Left lung (tissue), 4 donors: ENCODE measurements at regions not wholly inside any gene's neighbourhood (a gene's known extent, or its start where the extent isn't known, plus 50 kb on each side); places are given as distances from the start of the nearest gene placed in this dataset.

Source experiments
- ATAC-seq: fragments of 200-7000 bp; cut with Tn5 transposase; one replicate; pipeline ENCODE4 v1.9.1; 2020; ENCODE audit warnings: moderate library complexity
- DNase-seq, 4 donors: peaks; one replicate each; pipeline ENCODE4 v3.0.0-alpha.2; 2013 to 2020
- H3K27ac ChIP-seq, 2 donors: fragments of 200-600 bp; sonication (generic) in 1 of 2; one replicate each; pipeline versions ENCODE4 v1.5.0 to v1.8.0; 2020 to 2021
- H3K27me3 ChIP-seq, 2 donors: fragments of 200-600 bp; sonication (generic) in 1 of 2; one replicate each; pipeline versions ENCODE4 v1.5.0 to v1.8.0; 2020 to 2021
- H3K36me3 ChIP-seq, 2 donors: fragments of 200-600 bp; sonication (generic) in 1 of 2; one replicate each; pipeline versions ENCODE4 v1.5.0 to v1.8.0; 2020 to 2021
- H3K4me1 ChIP-seq, 2 donors: fragments of 200-600 bp; one replicate each; pipeline ENCODE4 v1.8.0; 2021
- H3K4me3 ChIP-seq, 2 donors: fragments of 200-600 bp; sonication (generic) in 1 of 2; one replicate each; pipeline versions ENCODE4 v1.5.0 to v1.8.0; 2020 to 2021; ENCODE audit warnings: mild to moderate bottlenecking in 1 of 2
- H3K9me3 ChIP-seq, 2 donors: fragments of 200-600 bp; sonication (generic) in 1 of 2; one replicate each; pipeline versions ENCODE4 v1.5.0 to v1.8.0; 2020 to 2021
- intact Hi-C, 2 donors: fragments of 100-400 bp; cut with DNase I; formaldehyde crosslinking; loops; one replicate each; pipeline versions ENCODE4 v1.11.2 to v1.14.2; 2022
- TF ChIP-seq, protein P1 (sequence below), 2 donors: fragments of 200-600 bp; sonication (generic) in 1 of 2; IDR thresholded peaks; one replicate each; pipeline versions ENCODE4 v1.5.0 to v1.8.0; 2021; ENCODE audit warnings: antibody characterized with exemption in 2 of 2
- donor health status: DM: no; HTN: yes; CAD: no.
- donor health status: DM: no; HTN: no; CAD: no.

DNA sequence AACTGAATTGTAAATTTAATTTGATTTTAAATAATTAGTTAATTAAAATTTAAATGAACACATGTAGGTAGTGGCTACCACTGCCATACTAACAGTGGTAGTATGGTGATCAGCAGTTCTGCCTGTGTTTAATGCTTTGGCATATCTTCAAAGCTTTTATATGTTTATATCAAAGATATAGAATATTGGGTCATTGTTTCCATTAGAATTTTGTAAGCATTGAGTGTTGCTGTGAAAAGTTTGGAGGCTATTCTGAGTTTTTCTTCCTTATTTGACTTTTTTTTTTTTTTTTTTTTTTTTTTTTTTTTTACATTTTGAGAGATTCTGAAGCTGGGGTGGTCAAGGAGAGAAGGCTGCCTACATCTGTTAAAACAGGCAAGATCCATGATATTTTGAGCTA, 134.2 kb downstream of the SPATA31D1 start:
- ATAC-seq (no peak), DNase-seq (no peak)
- H3K36me3 ChIP-seq, result no peaks in the 10 kb centered on the region
- H3K27me3 ChIP-seq, result no peaks in the 10 kb centered on the region
- no peak overlapping the region for H3K4me3 ChIP-seq
- H3K27ac ChIP-seq, result no peak overlapping the region
- no peaks in the 10 kb centered on the region for H3K4me1 ChIP-seq
- intact Hi-C loops, result no loop called here
- TF ChIP-seq, protein P1, sequence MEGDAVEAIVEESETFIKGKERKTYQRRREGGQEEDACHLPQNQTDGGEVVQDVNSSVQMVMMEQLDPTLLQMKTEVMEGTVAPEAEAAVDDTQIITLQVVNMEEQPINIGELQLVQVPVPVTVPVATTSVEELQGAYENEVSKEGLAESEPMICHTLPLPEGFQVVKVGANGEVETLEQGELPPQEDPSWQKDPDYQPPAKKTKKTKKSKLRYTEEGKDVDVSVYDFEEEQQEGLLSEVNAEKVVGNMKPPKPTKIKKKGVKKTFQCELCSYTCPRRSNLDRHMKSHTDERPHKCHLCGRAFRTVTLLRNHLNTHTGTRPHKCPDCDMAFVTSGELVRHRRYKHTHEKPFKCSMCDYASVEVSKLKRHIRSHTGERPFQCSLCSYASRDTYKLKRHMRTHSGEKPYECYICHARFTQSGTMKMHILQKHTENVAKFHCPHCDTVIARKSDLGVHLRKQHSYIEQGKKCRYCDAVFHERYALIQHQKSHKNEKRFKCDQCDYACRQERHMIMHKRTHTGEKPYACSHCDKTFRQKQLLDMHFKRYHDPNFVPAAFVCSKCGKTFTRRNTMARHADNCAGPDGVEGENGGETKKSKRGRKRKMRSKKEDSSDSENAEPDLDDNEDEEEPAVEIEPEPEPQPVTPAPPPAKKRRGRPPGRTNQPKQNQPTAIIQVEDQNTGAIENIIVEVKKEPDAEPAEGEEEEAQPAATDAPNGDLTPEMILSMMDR (IDR thresholded peaks at IDR 0.05), result no peak
- no peaks in the 10 kb centered on the region for H3K9me3 ChIP-seq

DNA sequence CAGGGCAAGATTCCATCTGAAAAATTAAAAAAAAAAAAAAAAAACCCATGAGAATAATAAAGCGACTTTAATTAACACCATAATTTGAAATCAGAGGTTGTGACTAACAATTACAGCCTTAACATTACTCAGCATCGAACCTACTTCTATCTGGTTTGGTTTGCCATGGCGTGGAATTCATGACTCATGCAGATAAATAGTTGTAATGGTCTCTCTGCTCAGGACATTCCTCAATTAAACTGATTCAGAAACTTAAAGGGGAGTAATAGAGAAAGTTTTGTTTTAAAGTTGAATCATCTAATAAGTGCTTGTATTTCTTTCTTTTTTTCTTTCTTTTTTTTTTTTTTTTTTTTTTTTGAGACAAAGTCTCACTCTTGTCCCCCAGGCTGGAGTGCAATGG, 135.5 kb downstream of the SPATA31D1 start:
- TF ChIP-seq, protein P1 (IDR thresholded peaks at IDR 0.05), result no peak
- no peak overlapping the region for H3K27ac ChIP-seq
- no peaks in the 10 kb centered on the region for H3K36me3 ChIP-seq
- H3K4me3 ChIP-seq, result no peak overlapping the region
- DNase-seq (no peak), ATAC-seq (no peak)
- H3K27me3 ChIP-seq, result no peaks in the 10 kb centered on the region
- intact Hi-C loops, result no loop called here
- H3K9me3 ChIP-seq, result no peaks in the 10 kb centered on the region
- no peaks in the 10 kb centered on the region for H3K4me1 ChIP-seq

DNA sequence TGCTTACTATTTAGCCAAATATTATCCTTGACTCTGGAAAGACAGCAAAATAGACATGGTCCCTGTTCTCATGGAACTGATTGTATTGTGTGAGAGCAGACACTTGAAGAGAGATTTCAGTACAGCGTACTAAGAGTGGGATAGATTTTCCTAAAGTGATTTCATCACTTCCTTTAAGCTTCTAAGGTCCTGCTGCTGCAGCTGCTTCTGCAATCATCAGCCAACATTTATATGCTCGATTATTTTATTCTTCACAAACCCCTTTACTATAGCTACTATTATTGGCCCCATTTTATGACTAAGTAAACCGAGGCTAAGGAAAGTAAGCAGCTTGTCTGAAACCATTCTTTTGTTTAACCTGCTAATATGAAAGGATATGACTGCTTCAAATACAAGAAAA, 137.7 kb downstream of the SPATA31D1 start:
- Histone ChIP-seq H3K27me3 (no peaks in the 10 kb centered on the region), H3K36me3 (no peaks in the 10 kb centered on the region), H3K27ac (no peak overlapping the region), H3K4me1 (no peaks in the 10 kb centered on the region), H3K9me3 (no peaks in the 10 kb centered on the region), H3K4me3 (no peak overlapping the region)
- ATAC-seq, result no peak
- TF ChIP-seq, protein P1 (IDR thresholded peaks at IDR 0.05), result no peak
- intact Hi-C loops, result no loop called here
- no peak for DNase-seq

DNA sequence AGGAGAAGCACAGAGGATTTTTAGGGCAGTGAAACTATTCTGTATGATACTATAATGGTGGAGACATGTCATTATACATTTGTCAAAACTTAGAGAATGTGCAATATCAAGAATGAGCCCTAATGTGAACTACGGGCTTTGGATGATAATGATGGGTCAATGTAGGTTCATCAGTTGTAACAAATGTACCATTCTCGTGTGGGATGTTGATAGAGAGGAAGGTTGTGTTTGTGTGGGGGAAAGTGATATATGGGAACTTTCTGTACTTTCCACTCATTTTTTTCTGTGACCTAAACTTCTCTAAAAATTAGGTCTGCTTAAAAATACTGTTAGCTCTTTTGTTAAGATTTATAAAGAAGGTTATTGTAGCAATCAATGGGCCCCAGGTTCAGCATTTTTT, 138.9 kb downstream of the SPATA31D1 start:
- Histone ChIP-seq H3K4me3 (no peak overlapping the region), H3K36me3 (no peaks in the 10 kb centered on the region), H3K27me3 (no peaks in the 10 kb centered on the region), H3K4me1 (no peaks in the 10 kb centered on the region), H3K9me3 (no peaks in the 10 kb centered on the region), H3K27ac (no peak overlapping the region)
- intact Hi-C loops, result no loop called here
- TF ChIP-seq, protein P1 (IDR thresholded peaks at IDR 0.05), result no peak
- DNase-seq, result no peak
- ATAC-seq, result no peak

DNA sequence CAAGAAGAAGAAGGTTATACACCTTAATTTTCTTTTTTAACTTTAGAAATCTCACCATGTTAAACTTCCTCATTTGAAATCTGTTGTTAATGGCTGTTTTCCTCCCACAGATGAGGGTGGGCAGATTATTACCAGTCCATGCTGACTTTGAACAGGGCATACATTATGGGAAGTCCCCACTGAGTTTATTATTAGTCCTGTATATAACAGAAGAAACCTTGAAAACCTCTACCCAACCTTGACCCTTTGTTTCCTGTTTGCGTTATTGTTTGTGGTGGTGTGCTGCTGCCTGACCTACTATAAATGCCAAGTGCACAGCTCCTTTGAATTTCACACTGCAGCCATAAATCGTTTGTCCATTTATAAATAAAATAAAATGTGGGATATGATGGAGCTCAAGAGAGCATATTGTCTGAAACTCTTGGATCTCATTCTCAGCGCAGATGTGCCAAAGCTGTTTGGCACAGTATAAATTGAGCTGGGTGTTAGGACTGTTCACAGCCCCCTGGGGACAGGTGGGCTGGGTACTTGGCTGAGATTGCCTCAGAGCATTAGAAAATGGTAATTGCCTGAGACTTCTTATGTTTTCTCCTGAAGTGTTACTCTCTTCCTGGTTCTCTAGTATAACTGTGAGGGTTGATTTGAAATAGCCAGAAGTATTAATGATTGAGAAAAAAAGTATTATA, 139.6 kb downstream of the SPATA31D1 start:
- no peak overlapping the region for H3K27ac ChIP-seq
- DNase-seq, result no peak
- no peak for ATAC-seq
- TF ChIP-seq, protein P1 (IDR thresholded peaks at IDR 0.05), result no peak
- intact Hi-C loops, result no loop called here
- no peaks in the 10 kb centered on the region for H3K27me3 ChIP-seq
- no peaks in the 10 kb centered on the region for H3K4me1 ChIP-seq
- H3K9me3 ChIP-seq, result no peaks in the 10 kb centered on the region
- no peak overlapping the region for H3K4me3 ChIP-seq
- H3K36me3 ChIP-seq, result no peaks in the 10 kb centered on the region
